MV-4-11 (cell line): ENCODE measurements at regions not wholly inside any gene's neighbourhood (a gene's known extent, or its start where the extent isn't known, plus 50 kb on each side); places are given as distances from the start of the nearest gene placed in this dataset.
"Not testable (repeated sequence)": the region's sequence is repeated elsewhere in the genome, so short reads cannot be mapped to it uniquely, and the experiment has no call there.

Experiments used
- DNase-seq: peaks from one replicate; lab custom pipeline; 2025; lab: John Stamatoyannopoulos, UW

- DNase-seq = no peak
Measured at GRCh38 chr18:65671621-65672415, 79.0 kb upstream of the CDH7 start.

GRCh38 chr18:65670145-65670544 is 80.7 kb upstream of the CDH7 start:
- not testable (repeated sequence) for DNase-seq

GRCh38 chr18:65661391-65661790 is 89.4 kb upstream of the CDH7 start:
- DNase-seq = no peak

GRCh38 chr18:65659912-65660311 is 90.9 kb upstream of the CDH7 start:
- no peak for DNase-seq

GRCh38 chr18:65659312-65659711 is 91.5 kb upstream of the CDH7 start:
- no peak for DNase-seq

GRCh38 chr18:65651192-65651591 is 99.6 kb upstream of the CDH7 start:
- DNase-seq = no peak

GRCh38 chr18:65632236-65632635 is 118.6 kb upstream of the CDH7 start:
- no peak for DNase-seq

GRCh38 chr18:65631766-65632165 is 119.0 kb upstream of the CDH7 start:
- DNase-seq = no peak

GRCh38 chr18:65628390-65628789 is 122.4 kb upstream of the CDH7 start:
- no peak for DNase-seq

GRCh38 chr18:65623676-65624075 is 127.1 kb upstream of the CDH7 start:
- no peak for DNase-seq

- no peak for DNase-seq
Measured at GRCh38 chr18:65622436-65622835, 128.4 kb upstream of the CDH7 start.

- no peak for DNase-seq
Measured at GRCh38 chr18:65620076-65620696, 130.6 kb upstream of the CDH7 start.

GRCh38 chr18:65610939-65611338 is 139.9 kb upstream of the CDH7 start:
- DNase-seq = no peak

GRCh38 chr18:65608471-65608870 is 142.3 kb upstream of the CDH7 start:
- no peak for DNase-seq

- no peak for DNase-seq
Measured at GRCh38 chr18:65607161-65607560, 143.7 kb upstream of the CDH7 start.

GRCh38 chr18:65606551-65607130 is 144.2 kb upstream of the CDH7 start:
- peak; percentile 15 for DNase-seq

GRCh38 chr18:65605352-65605751 is 145.5 kb upstream of the CDH7 start:
- DNase-seq = not testable (repeated sequence)

- DNase-seq = no peak
Measured at GRCh38 chr18:65601775-65602174, 149.0 kb upstream of the CDH7 start.

GRCh38 chr18:65592435-65592834 is 158.4 kb upstream of the CDH7 start:
- no peak for DNase-seq

- DNase-seq = no peak
Measured at GRCh38 chr18:65587491-65587890, 163.3 kb upstream of the CDH7 start.

- not testable (repeated sequence) for DNase-seq
Measured at GRCh38 chr18:65582094-65582493, 168.7 kb upstream of the CDH7 start.

GRCh38 chr18:65568866-65569265 is 181.9 kb upstream of the CDH7 start:
- no peak for DNase-seq

- no peak for DNase-seq
Measured at GRCh38 chr18:65567372-65567771, 183.4 kb upstream of the CDH7 start.
